Smooth muscle cell (in vitro differentiated cells): ENCODE measurements at regions not wholly inside any gene's neighbourhood (a gene's known extent, or its start where the extent isn't known, plus 50 kb on each side); places are given as distances from the start of the nearest gene placed in this dataset.
"Not testable (repeated sequence)": the region's sequence is repeated elsewhere in the genome, so short reads cannot be mapped to it uniquely, and the experiment has no call there.

ENCODE experiments used
- DNase-seq: peaks from one replicate; lab custom pipeline; 2025; ENCODE audit not compliant: unreplicated experiment; lab: John Stamatoyannopoulos, UW
- H2AFZ ChIP-seq: fragments of 200-600 bp; sonication (generic); 2 replicates; pipeline ENCODE4 v1.6.0; 2016; ENCODE audit warnings: antibody characterized with exemption, low read depth, mild to moderate bottlenecking
- H3F3A ChIP-seq: fragments of 200-600 bp; sonication (generic); 2 replicates; pipeline ENCODE4 v1.6.0; 2017; ENCODE audit warnings: antibody characterized with exemption, low read depth
- H3K27ac ChIP-seq: fragments of 200-600 bp; sonication (generic); 2 replicates; pipeline ENCODE4 v1.5.1; 2016; ENCODE audit warnings: low read depth, mild to moderate bottlenecking
- H3K27me3 ChIP-seq: fragments of 200-600 bp; sonication (generic); 2 replicates; pipeline ENCODE4 v1.6.1; 2016; ENCODE audit warnings: low read depth, mild to moderate bottlenecking
- H3K36me3 ChIP-seq: fragments of 200-600 bp; sonication (generic); 2 replicates; pipeline ENCODE4 v1.5.1; 2016; ENCODE audit warnings: low read depth
- H3K4me1 ChIP-seq: fragments of 200-600 bp; sonication (generic); 2 replicates; pipeline ENCODE4 v1.5.1; 2016; ENCODE audit warnings: low read depth
- H3K4me2 ChIP-seq: fragments of 200-600 bp; sonication (generic); 2 replicates; pipeline ENCODE4 v1.6.0; 2016; ENCODE audit warnings: mild to moderate bottlenecking
- H3K4me3 ChIP-seq: fragments of 200-600 bp; sonication (generic); 2 replicates; pipeline ENCODE4 v1.5.1; 2016; ENCODE audit warnings: mild to moderate bottlenecking
- H3K79me2 ChIP-seq: fragments of 200-600 bp; sonication (generic); 2 replicates; pipeline ENCODE4 v1.6.0; 2016; ENCODE audit warnings: low read depth, mild to moderate bottlenecking
- H3K9ac ChIP-seq: fragments of 200-600 bp; sonication (generic); 2 replicates; pipeline ENCODE4 v1.6.0; 2016; ENCODE audit warnings: low read depth
- H3K9me3 ChIP-seq: fragments of 200-600 bp; sonication (generic); replicated peaks from 2 replicates; pipeline ENCODE4 v1.5.1; 2016; ENCODE audit warnings: low read depth
- H4K20me1 ChIP-seq: fragments of 200-600 bp; sonication (generic); 2 replicates; pipeline ENCODE4 v1.6.0; 2016; ENCODE audit warnings: low read depth
- WGBS: methylation state at CpG from one replicate; pipeline ENCODE4 v1.1.7; 2016; ENCODE audit warnings: low lambda C conversion rate; 5-methylcytosine and 5-hydroxymethylcytosine counted together
- TF ChIP-seq, protein P1 (sequence below): fragments of 200-600 bp; sonication (generic); IDR thresholded peaks from 2 replicates; pipeline ENCODE4 v1.5.1; 2017; ENCODE audit warnings: borderline replicate concordance, mild to moderate bottlenecking, antibody characterized with exemption; ENCODE audit not compliant: insufficient read depth, poor library complexity, severe bottlenecking

DNA sequence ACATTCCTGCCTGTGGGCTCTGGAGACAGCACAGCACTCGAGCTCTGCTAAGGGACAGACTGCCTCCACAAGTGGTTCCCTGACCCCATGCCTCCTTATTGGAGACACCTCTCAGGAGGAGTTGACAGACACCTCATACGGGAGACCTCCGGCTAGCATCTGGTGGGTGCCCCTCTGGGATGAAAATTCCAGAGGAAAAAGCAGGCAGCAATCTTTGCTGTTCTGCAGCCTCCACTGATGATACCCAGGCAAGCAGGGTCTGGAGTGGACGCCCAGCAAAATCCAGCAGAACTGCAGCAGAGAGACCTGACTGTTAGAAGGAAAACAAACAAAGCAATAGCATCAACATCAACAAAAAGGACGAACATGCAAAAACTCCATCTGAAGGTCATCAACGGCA is 639.4 kb downstream of the SLC16A7 start:
- Histone ChIP-seq H3K27me3 (no peaks in the 10 kb centered on the region), H2AFZ (no peak overlapping the region), H3K36me3 (no peaks in the 10 kb centered on the region), H3K27ac (no peak overlapping the region), H3F3A (no peaks in the 10 kb centered on the region), H3K4me2 (no peak overlapping the region), H3K79me2 (no peaks in the 10 kb centered on the region), H3K4me3 (no peak overlapping the region), H3K9ac (no peak overlapping the region), H3K9me3 (no peaks in the 10 kb centered on the region), H4K20me1 (no peaks in the 10 kb centered on the region), H3K4me1 (no peaks in the 10 kb centered on the region)
- DNase-seq: no peak
- TF ChIP-seq, protein P1, sequence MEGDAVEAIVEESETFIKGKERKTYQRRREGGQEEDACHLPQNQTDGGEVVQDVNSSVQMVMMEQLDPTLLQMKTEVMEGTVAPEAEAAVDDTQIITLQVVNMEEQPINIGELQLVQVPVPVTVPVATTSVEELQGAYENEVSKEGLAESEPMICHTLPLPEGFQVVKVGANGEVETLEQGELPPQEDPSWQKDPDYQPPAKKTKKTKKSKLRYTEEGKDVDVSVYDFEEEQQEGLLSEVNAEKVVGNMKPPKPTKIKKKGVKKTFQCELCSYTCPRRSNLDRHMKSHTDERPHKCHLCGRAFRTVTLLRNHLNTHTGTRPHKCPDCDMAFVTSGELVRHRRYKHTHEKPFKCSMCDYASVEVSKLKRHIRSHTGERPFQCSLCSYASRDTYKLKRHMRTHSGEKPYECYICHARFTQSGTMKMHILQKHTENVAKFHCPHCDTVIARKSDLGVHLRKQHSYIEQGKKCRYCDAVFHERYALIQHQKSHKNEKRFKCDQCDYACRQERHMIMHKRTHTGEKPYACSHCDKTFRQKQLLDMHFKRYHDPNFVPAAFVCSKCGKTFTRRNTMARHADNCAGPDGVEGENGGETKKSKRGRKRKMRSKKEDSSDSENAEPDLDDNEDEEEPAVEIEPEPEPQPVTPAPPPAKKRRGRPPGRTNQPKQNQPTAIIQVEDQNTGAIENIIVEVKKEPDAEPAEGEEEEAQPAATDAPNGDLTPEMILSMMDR: no peak
- 83% methylated on average over 6 of the region's 6 CpGs for WGBS

DNA sequence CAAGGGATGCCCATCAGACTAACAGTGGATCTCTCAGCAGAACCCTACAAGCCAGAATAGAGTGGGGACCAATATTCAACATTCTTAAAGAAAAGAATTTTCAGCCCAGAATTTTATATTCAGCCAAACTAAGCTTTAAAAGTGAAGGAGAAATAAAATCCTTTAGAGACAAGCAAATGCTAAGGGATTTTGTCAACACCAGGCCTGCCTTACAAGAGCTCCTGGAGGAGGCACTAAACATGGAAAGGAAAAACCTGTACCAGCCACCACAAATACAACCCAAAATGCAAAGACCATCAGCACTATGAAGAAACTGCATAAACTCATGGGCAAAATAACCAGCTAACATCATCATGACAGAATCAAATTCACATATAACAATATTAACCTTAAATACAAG is 640.6 kb downstream of the SLC16A7 start:
- not testable (repeated sequence) for H2AFZ ChIP-seq, H4K20me1 ChIP-seq, H3K36me3 ChIP-seq, H3K9me3 ChIP-seq, H3K27ac ChIP-seq, H3K79me2 ChIP-seq, H3K27me3 ChIP-seq, H3F3A ChIP-seq, H3K4me3 ChIP-seq, H3K4me1 ChIP-seq, H3K4me2 ChIP-seq, DNase-seq, H3K9ac ChIP-seq

DNA sequence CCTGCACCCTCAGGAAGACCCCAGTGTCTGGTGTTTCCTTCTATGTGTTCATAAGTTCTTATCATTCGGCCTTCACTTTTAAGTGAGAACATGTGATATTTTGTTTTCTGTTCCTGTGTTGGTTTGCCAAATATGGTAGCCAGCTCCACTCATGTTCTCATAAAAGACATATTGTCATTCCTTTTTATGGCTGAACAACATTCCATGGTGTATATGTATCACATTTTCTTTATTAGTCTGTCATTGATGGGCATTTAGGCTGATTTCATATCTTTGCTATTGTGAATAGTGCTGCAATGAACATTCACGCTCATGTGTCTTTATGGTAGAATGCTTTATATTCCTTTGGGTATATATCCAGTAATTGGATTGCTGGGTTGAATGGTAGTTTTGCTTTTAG is 645.1 kb downstream of the SLC16A7 start:
- H3K9ac ChIP-seq: no peak overlapping the region
- H3K4me1 ChIP-seq: no peaks in the 10 kb centered on the region
- no peaks in the 10 kb centered on the region for H3K36me3 ChIP-seq
- no peak overlapping the region for H3K4me2 ChIP-seq
- no peaks in the 10 kb centered on the region for H3K79me2 ChIP-seq
- H2AFZ ChIP-seq: no peak overlapping the region
- no peaks in the 10 kb centered on the region for H3F3A ChIP-seq
- no peaks in the 10 kb centered on the region for H4K20me1 ChIP-seq
- H3K27ac ChIP-seq: no peak overlapping the region
- 89% methylated on average over 2 of the region's 2 CpGs for WGBS
- H3K9me3 ChIP-seq: no peaks in the 10 kb centered on the region
- no peak for DNase-seq
- H3K4me3 ChIP-seq: no peak overlapping the region
- TF ChIP-seq, protein P1: no peak
- no peaks in the 10 kb centered on the region for H3K27me3 ChIP-seq

DNA sequence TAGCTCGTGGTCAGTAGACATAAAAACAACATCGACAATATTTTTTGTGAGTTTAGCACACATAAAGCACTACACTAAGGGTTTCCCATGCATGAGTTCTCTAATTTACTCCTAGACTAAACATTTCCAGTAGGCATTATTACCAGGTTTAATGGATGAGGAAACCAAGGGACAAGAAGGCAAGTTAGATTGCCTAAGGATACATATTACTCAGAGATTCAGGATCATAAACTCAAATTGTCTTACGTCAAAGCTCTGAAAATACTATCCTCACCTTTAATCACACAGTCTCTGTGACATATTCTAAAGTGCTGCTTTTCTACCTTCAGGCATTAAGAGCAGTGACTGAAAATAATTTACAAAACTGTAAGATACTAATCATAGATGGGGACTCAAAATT is 655.3 kb downstream of the SLC16A7 start:
- Histone ChIP-seq H3K27me3 (no peaks in the 10 kb centered on the region), H3F3A (no peaks in the 10 kb centered on the region), H2AFZ (no peak overlapping the region), H3K4me3 (no peak overlapping the region), H3K36me3 (no peaks in the 10 kb centered on the region), H3K9me3 (no peaks in the 10 kb centered on the region), H3K9ac (no peak overlapping the region), H3K79me2 (no peaks in the 10 kb centered on the region), H4K20me1 (no peaks in the 10 kb centered on the region), H3K4me1 (peaks cover under 1% of the 10 kb centered on the region), H3K4me2 (no peak overlapping the region), H3K27ac (no peak overlapping the region)
- TF ChIP-seq, protein P1: no peak
- DNase-seq: no peak
- 31% methylated on average over 3 of the region's 3 CpGs for WGBS
